G401.6 (cell line): ENCODE measurements at regions not wholly inside any gene's neighbourhood (a gene's known extent, or its start where the extent isn't known, plus 50 kb on each side); places are given as distances from the start of the nearest gene placed in this dataset.

ENCODE experiments used
- FAIRE-seq: peaks from 2 replicates; lab custom pipeline; 2012; peaks lifted over from hg19 to GRCh38; lab: Jason Lieb, UNC

GRCh38 chr12:114926341-114926740 is 242.4 kb upstream of the TBX3 start:
- FAIRE-seq: no peak

DNA sequence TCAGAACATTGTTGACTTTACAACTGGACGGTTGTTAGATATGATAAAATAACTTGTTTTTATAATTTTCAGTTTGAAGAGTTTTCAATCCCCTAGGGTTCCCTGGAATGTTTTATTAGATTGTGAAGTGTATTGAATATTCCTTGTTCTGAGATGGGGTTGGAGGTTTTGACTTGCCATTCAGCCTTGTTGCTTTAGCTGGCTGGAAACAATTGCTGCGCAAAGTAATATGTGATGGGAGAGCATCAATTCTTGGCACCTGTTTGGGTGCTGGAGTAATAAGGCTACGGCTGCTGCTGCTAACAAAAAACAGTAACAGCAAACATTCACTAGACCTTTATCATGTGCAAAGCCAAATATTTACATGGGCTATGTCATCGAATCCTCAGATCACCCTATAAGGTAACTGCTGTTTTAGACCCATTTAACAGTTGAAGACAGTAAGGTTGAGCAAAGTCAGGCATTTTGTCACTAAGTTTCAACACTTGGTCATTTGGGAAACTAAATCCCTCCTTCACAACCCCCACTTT is 241.0 kb upstream of the TBX3 start:
- FAIRE-seq: no peak

- no peak for FAIRE-seq
These were observed 237.8 kb upstream of the TBX3 start for GRCh38 chr12:114921781-114922180.

DNA sequence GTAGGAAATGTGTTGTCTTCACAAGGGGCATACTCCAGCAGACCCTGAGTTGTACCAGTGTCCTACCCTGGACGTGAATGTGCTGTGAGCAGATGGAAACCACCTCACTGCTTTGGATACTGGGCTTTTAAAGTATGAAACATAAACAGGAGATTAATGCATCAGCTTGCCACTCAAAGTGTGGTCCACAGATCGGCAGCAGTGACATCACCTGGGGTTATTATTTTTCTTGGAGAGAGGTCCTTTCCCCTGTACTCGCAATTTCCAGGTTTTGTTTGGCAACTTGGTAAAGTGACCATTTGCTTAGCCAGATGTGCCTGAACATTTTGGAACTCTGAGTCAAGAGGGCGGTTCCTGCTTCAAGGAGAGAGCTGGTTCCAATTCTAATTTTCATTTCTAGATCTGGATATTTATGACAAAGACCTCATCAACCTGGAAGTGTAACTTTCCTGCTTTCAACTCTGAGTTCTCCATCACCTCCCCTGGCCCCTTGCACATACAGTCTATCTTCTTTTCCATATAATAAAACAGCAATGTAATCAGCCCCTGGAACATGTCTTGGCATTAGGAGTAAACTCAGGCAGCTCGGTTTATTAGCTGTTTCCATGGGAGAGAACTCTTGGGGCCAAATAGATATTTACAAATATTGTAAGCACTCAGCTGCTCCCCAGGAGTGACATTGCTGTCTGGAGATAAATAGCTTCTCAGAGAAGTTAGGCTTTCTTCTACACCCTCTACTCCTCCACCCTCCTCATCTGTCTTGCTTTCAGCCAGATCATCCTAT is 237.0 kb upstream of the TBX3 start:
- FAIRE-seq: no peak

DNA sequence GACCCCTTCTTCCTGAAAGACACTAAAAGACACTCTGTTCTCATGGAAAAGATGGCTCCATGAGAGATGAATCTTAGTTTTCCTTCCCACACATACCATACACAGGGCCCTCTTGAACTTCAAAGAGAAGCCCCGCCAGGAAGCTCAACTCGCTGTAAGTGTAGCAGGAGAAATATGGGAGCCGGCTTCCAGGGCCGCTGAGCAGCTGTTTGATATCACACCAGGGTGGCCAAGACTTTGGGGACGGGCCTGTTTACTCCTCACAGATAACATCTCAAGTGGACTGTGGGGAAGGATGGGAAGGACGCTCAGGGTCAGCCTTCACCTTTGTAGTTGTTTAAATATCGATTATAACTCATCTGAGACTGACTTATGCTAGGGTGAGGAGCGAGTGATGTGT is 235.5 kb upstream of the TBX3 start:
- no peak for FAIRE-seq

- no peak for FAIRE-seq
These were observed 234.7 kb upstream of the TBX3 start for GRCh38 chr12:114918535-114919233.

DNA sequence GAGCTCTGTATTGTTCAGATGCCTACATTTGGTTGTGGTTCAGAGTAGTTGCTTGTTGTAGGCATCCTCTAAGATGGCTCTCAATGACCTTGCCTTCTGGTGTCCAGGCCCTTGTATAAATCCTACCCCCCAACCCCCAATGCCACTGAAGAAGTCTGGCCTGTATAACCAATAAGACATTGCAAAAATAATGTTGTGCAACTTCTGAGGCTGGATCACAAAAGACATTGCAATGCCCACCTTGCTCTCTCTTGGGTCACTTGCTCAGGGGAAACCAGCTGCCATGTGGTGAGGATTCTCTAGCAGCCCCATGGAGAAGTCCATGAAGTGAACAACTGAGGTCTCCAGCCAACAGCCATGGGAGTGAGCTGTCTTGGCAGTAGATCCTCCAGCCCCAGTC is 234.0 kb upstream of the TBX3 start:
- no peak for FAIRE-seq

GRCh38 chr12:114917307-114917706 is 233.3 kb upstream of the TBX3 start:
- no peak for FAIRE-seq

DNA sequence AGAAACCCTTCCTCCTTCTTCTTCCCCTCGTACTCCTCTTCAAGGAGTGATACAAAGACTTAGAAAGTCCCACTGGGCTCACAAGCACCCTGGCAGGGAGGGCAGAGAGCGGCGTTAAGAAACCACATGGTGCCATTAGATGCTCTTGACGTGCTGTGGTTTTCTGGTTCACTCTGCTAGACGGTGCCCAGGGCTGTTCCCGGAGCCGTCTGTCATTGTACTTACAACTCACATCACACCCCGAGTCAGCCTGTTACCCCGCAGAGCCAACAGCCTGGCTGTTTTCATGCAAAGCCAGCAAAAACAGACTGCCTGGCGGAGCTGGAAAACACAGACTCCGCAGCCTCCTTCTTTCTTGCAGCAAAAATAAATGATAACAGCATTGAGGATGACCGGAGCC is 232.6 kb upstream of the TBX3 start:
- FAIRE-seq: no peak

DNA sequence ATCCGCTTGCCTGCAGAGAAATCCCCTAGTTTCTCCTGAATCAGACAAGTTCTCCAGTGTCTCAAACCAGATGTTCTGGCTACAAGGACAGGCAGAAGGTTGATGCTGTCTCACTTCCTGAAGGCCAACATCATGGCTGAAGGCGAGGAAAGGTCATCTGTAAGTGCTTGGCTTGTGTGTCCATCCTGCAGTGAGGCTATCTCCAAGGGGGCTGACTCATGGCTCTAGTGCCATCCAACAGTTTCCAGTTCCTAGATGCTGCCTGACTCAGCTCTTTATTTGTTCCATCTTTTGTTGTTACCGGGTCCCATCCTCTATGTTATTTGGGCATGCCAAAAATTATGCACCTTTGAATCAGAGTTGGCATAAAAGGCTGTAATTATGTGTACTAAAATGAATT is 232.1 kb upstream of the TBX3 start:
- no peak for FAIRE-seq

- no peak for FAIRE-seq
These were observed 230.2 kb upstream of the TBX3 start for GRCh38 chr12:114913871-114914801.

DNA sequence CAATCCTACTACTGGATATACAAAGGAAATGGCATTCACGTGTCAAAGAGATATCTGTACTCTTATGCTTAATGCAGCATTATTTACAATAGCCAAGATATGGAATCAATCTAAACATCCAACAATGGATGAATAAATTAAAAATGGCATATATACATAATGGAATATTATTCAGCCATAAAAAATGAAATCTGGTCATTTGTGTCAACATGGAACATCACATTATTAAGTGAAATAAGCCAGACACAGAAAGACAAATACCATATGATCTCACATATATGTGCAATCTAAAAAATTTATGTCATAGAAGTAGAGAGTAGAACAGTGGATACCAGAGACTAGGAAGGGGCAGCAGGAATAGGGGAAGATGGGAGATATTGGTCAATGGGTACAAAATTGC is 228.8 kb upstream of the TBX3 start:
- no peak for FAIRE-seq

DNA sequence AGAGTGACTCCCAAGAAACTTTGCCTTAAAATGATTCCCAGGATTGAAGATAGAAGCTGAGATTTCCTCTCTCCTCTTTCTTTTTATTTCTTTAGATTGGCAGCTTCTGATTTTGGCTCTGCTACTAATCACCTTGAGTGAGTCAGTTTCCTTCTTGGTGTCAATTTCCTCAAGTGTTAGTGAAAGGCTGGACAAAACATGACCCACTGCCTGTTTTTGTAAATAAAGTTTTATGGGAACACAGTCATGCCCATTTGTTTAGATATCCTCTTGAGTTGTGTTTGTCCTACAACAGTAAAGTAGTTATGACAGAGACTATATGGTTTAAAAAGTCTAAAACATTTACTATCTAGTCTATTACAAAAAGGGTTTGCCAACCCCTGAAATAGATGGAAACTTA is 227.2 kb upstream of the TBX3 start:
- no peak for FAIRE-seq

DNA sequence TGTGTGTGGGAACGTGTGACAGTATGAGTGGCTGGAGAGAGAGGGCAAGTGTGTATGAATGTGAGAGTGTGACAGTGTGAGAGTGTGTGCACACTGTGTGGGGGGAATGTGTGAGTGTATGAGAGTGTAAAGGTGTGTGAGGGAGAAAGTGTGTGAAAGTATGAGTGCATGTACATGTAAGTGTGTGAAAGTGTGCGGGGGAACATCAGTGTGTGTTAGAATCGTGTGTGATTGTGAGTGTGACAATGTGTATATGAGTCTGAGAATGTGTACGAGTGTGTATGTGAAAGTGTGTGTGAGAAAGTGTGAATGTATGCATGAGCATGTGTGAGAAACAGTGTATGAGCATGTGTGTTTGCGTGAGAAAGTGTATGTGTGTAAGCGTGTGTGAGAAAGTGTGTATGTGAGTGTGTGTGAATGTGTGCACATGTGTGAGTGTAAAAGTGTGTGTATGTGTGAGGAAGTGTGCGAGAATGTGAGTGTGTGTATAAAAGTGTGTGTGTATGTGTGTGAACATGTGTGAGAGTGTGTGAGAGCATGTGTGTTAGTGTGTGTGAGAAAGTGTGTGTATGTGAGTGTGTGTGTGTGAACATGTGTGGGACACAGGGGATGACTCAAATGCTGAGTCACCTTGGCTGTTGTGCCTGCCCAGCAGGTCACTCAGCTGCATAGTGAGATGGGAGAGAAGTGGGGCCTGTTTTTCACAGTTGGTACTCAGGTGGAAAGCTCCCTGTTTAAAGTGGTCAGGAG is 220.5 kb upstream of the TBX3 start:
- FAIRE-seq: no peak

GRCh38 chr12:114903083-114903691 is 219.2 kb upstream of the TBX3 start:
- no peak for FAIRE-seq

DNA sequence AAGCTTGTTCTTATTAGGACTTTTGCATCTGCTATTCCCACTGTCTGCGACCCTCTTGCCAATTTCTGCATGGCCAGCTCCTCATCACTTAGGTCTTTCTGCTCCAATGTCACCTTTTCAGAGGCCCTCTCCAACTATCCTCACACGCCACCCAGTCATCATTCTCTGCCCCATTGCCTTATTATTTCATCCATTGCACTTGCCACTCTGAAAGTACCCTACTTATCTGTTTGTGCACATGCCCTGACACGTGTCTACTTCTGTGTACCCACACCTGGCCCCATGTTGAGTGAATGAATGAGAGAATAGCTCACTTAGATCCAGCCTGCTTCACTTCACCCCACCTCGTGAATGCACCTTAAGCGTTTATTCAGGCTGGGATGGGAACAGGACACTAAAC is 218.7 kb upstream of the TBX3 start:
- FAIRE-seq: no peak

GRCh38 chr12:114901316-114901715 is 217.3 kb upstream of the TBX3 start:
- no peak for FAIRE-seq

DNA sequence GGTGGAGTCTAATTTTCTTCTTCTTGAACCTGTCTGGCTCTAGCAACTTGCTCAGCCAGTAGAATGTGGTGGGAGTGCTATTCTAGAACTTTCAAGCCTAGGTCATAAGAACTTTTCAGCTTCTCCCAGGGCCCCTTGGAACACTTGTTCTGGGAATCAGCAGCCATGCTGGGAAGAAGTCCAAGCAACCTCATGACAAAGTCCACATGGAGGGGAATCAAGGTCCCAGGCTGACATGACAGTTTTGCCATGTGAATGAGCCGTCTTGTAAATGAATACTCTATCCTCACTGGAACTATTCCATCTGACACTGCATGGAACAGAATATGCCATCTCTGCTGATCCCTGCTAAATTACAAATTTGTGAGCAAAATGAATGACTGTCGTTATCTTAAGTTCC is 214.2 kb upstream of the TBX3 start:
- no peak for FAIRE-seq

DNA sequence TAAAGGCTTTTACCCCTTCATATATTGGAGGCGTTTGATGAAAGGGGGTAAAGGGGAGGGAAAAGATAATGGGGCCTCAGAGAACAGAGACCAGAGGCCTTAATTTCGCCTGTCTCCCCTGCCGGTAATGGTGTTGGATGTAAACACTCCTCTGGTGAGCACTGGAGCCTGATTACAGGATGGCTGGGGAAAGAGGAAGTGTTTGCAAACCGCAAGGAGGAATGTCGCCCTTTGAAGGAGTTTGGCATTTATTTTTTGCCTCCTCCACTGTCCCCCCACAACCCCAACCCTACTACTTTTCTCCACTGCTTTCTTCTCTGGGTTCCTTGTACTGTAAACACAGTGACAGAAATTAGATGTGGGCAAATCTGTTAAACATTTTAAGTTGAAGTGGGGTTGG is 211.9 kb upstream of the TBX3 start:
- no peak for FAIRE-seq

DNA sequence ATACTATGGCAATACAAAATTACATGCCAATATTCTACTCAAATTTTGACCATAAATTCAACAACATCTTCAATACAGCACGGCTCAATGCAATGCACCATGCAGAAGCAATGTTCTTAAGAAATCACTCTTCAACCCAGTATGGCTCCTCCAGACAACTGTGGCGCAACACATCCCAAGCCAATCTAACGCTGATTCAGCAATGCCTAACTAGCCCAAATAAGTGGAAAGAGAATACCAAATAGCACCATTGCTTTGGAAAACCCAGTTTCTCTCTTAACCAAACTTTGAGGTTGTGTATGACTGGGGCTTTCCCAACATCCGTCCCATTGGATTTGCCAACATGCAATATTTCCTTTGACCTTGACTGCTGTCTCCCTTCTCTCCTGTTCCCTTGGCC is 211.1 kb upstream of the TBX3 start:
- no peak for FAIRE-seq

DNA sequence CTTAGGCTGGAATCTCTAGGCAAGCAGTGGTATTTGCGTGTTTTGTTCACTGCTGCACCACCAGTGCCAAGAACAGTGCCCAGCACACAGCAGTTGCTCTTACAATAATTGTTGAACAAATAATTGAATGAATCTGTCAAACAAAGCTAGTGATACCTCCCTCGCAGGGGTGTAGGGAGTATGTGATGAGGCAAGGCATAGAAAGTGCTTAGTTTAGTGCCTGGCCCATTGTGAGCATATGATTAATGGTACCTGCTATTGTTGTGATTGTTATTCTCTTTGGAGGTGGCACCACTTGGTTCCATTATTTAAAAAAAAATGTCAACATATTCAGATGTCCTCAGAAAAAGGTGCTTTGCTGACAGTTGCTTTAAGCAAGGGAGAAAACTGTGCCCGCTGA is 210.1 kb upstream of the TBX3 start:
- no peak for FAIRE-seq
